B cell (primary cell): ENCODE measurements at regions not wholly inside any gene's neighbourhood (a gene's known extent, or its start where the extent isn't known, plus 50 kb on each side); places are given as distances from the start of the nearest gene placed in this dataset.

Experiments
- ATAC-seq: fragments of 200-7000 bp; cut with Tn5 transposase; one replicate; pipeline ENCODE4 v1.10.0; 2021; ENCODE audit warnings: low read depth, mild to moderate bottlenecking, moderate number of reproducible peaks, moderate library complexity
- CTCF ChIA-PET: fragments of 350-600 bp; sonication (Branson Sonifier 250); formaldehyde crosslinking; loops from one replicate; lab custom pipeline; 2021; ENCODE audit warnings: antibody characterized with exemption, inconsistent platforms; lab: Charles Lee
- POLR2A ChIA-PET: fragments of 350-600 bp; sonication (Branson Sonifier 250); formaldehyde crosslinking; loops from one replicate; lab custom pipeline; 2021; ENCODE audit warnings: antibody characterized with exemption; lab: Charles Lee
- DNase-seq: peaks from one replicate; pipeline ENCODE4 v3.0.0; 2013
- H2AFZ ChIP-seq: 2 replicates; pipeline ENCODE4 v1.6.1; 2012; ENCODE audit warnings: mild to moderate bottlenecking, low read depth, low read length; ENCODE audit not compliant: insufficient read depth, poor library complexity, severe bottlenecking
- H3K27ac ChIP-seq, 2 donors: 1 replicate in 1 of 2; 2 replicates in 1 of 2; pipeline ENCODE4 v1.5.1; 2012 to 2013; ENCODE audit warnings: low read length in 2 of 2, mild to moderate bottlenecking in 2 of 2, moderate library complexity in 1 of 2
- H3K27me3 ChIP-seq, 4 experiments: fragments of 200-600 bp in 1 of 4; sonication (generic) in 1 of 4; replicated peaks in 1 of 4; 1 replicate in 2 of 4; 2 replicates in 2 of 4; pipeline versions ENCODE4 v1.6.1 to v1.7.0; 2013 to 2016; ENCODE audit warnings: low read length in 3 of 4, mild to moderate bottlenecking in 2 of 4, mixed read lengths in 1 of 4, moderate library complexity in 1 of 4; ENCODE audit not compliant: insufficient read depth in 4 of 4, control insufficient read depth in 3 of 4; ENCODE audit errors: control extremely low read depth in 1 of 4
- H3K36me3 ChIP-seq, 2 experiments: replicated peaks in 1 of 2; 1 replicate in 1 of 2; 2 replicates in 1 of 2; pipeline versions ENCODE4 v1.6.1 to v1.7.1; 2013; ENCODE audit warnings: low read length in 1 of 2; ENCODE audit not compliant: insufficient read depth in 2 of 2, control insufficient read depth in 1 of 2; ENCODE audit errors: control extremely low read depth in 1 of 2, extremely low read depth in 1 of 2
- H3K4me1 ChIP-seq, 2 donors: fragments of 200-600 bp in 1 of 2; sonication (generic) in 1 of 2; 1 replicate in 1 of 2; 2 replicates in 1 of 2; pipeline versions ENCODE4 v1.5.1 to v1.6.1; 2013 to 2017; ENCODE audit warnings: low read length in 2 of 2; ENCODE audit not compliant: control insufficient read depth in 2 of 2, insufficient read depth in 2 of 2
- H3K4me2 ChIP-seq: replicated peaks from 2 replicates; pipeline ENCODE3; 2012; ENCODE audit warnings: mild to moderate bottlenecking, low read depth, low read length; ENCODE audit not compliant: poor library complexity, severe bottlenecking
- H3K4me3 ChIP-seq, 5 experiments: fragments of 200-600 bp in 1 of 5; sonication (generic) in 1 of 5; 1 replicate in 3 of 5; 2 replicates in 2 of 5; pipeline versions ENCODE4 v1.5.1 to v1.7.0; 2011 to 2016; ENCODE audit warnings: low read length in 4 of 5, mild to moderate bottlenecking in 4 of 5, low read depth in 2 of 5, control low read depth in 1 of 5, moderate library complexity in 1 of 5; ENCODE audit not compliant: insufficient read depth in 1 of 5; ENCODE audit errors: control extremely low read depth in 1 of 5, extremely low read depth in 1 of 5
- H3K79me2 ChIP-seq: fragments of 200-600 bp; sonication (generic); one replicate; pipeline ENCODE4 v1.6.0; 2016; ENCODE audit warnings: low read length; ENCODE audit not compliant: control insufficient read depth, insufficient read depth
- H3K9ac ChIP-seq: fragments of 200-600 bp; sonication (generic); 2 replicates; pipeline ENCODE4 v1.6.1; 2017; ENCODE audit warnings: mild to moderate bottlenecking, low read length, moderate library complexity
- H3K9me3 ChIP-seq, 3 donors: one replicate each; pipeline versions ENCODE4 v1.6.1 to v1.7.1; 2013; ENCODE audit warnings: low read length in 2 of 3; ENCODE audit not compliant: control insufficient read depth in 2 of 3, insufficient read depth in 1 of 3; ENCODE audit errors: control extremely low read depth in 1 of 3
- H4K20me1 ChIP-seq: 2 replicates; pipeline ENCODE4 v1.6.0; 2012; ENCODE audit warnings: mild to moderate bottlenecking, low read length; ENCODE audit not compliant: insufficient read depth, control insufficient read depth, poor library complexity, severe bottlenecking
- H3K27ac Mint-ChIP-seq: one replicate; pipeline ENCODE4 v1.8.0; 2021; ENCODE audit warnings: mixed read lengths
- H3K27me3 Mint-ChIP-seq: one replicate; pipeline ENCODE4 v1.8.0; 2021; ENCODE audit warnings: mixed read lengths
- H3K4me1 Mint-ChIP-seq: one replicate; pipeline ENCODE4 v1.8.0; 2021; ENCODE audit warnings: mixed read lengths
- H3K4me3 Mint-ChIP-seq: one replicate; pipeline ENCODE4 v1.8.0; 2021; ENCODE audit warnings: mixed read lengths
- H3K9me3 Mint-ChIP-seq: one replicate; pipeline ENCODE4 v1.8.0; 2022; ENCODE audit warnings: mixed read lengths; ENCODE audit not compliant: insufficient read depth
- CTCF ChIP-seq: fragments of 200-600 bp; IDR thresholded peaks from one replicate; pipeline ENCODE4 v1.8.0; 2022; ENCODE audit warnings: antibody characterized with exemption, mild to moderate bottlenecking
- EZH2 ChIP-seq: IDR thresholded peaks from 2 replicates; pipeline ENCODE4 v1.6.1; 2012; ENCODE audit warnings: borderline replicate concordance, low read depth, mild to moderate bottlenecking, moderate library complexity, low read length; ENCODE audit not compliant: insufficient read depth, poor library complexity, severe bottlenecking
- intact Hi-C: fragments of 100-400 bp; cut with micrococcal nuclease; formaldehyde crosslinking; loops from one replicate; pipeline ENCODE4 v1.10.0; 2022

- H3K36me3 ChIP-seq, result no peaks in the 10 kb centered on the region
- no peak overlapping the region for H3K4me3 ChIP-seq
- Mint-ChIP-seq H3K27me3 (peaks cover 28% of the 10 kb centered on the region), H3K4me1 (no peaks in the 10 kb centered on the region), H3K4me3 (no peak overlapping the region), H3K9me3 (peaks cover 5% of the 10 kb centered on the region), H3K27ac (no peak overlapping the region)
- ChIA-PET POLR2A (no interaction called here), CTCF (no interaction called here)
- DNase-seq, result no peak
- no peak overlapping the region for H2AFZ ChIP-seq
- no peaks in the 10 kb centered on the region for H3K79me2 ChIP-seq
- no peaks in the 10 kb centered on the region for H3K4me1 ChIP-seq
- no peaks in the 10 kb centered on the region for H4K20me1 ChIP-seq
- H3K4me2 ChIP-seq, result no peak overlapping the region
- no peak overlapping the region for H3K27ac ChIP-seq
- TF ChIP-seq EZH2 (no peak), CTCF (no peak)
- peaks cover 0 to 9% (median 2%) of the 10 kb centered on the region in 4 experiments for H3K27me3 ChIP-seq
- no peaks in the 10 kb centered on the region for H3K9me3 ChIP-seq
- intact Hi-C loops, result no loop called here
- no peak for ATAC-seq
- no peak overlapping the region for H3K9ac ChIP-seq
These were observed 50.2 kb upstream of the DCTD start for GRCh38 chr4:182967403-182967802.
